GM21786 (cell line): ENCODE measurements at regions not wholly inside any gene's neighbourhood (a gene's known extent, or its start where the extent isn't known, plus 50 kb on each side); places are given as distances from the start of the nearest gene placed in this dataset.

ENCODE experiments used
- ATAC-seq: cut with Tn5 transposase; IDR thresholded peaks from one replicate; pipeline ENCODE4 v1.9.1; 2021; ENCODE audit not compliant: unreplicated experiment

- ATAC-seq = no peak
Measured at GRCh38 chr9:78781681-78782080, 484.8 kb downstream of the PSAT1 start.

DNA sequence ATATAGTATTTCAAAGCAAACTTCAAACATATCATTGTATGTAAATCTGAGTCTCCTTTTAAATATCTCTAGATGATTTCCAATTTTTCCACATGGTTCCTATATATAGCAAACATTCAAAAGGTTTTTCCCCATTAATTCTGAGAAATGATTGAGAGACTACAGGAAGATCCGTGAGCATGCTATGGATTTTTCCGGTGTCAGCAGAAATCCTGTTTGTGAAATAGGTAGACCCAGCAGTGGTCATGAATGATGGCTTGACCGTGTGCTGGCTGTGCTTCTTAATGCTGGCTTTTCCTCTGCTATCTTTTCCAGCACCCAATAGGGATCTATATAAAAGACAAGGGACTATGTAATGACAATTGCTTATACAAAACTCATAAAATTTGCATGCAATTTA lies 485.3 kb downstream of the PSAT1 start:
- ATAC-seq = no peak

- ATAC-seq = no peak
Measured at GRCh38 chr9:78782858-78783257, 485.9 kb downstream of the PSAT1 start.

- no peak for ATAC-seq
Measured at GRCh38 chr9:78783743-78784142, 486.8 kb downstream of the PSAT1 start.

DNA sequence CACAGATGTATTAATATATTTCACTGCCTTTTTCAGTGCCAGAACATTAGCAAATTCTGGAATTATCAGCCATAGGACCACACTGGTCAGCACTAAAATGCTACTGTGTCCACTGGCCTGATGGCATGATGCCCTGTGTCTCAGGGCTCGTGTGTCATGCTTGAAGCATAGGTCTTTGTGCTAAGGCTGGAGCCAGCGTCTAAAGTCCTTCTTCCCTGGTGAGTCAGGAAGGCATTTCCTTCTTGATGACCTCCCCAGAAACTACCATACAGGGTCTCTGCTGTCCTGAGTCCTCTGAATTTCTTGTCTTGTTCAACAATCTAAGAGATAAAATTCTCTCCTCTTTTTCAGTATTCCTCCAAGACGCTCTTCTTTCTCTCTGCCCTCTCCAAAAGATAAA lies 489.9 kb downstream of the PSAT1 start:
- no peak for ATAC-seq

GRCh38 chr9:78788101-78788500 lies 491.2 kb downstream of the PSAT1 start:
- no peak for ATAC-seq

GRCh38 chr9:78791779-78792178 lies 494.9 kb downstream of the PSAT1 start:
- ATAC-seq = no peak

- ATAC-seq = no peak
Measured at GRCh38 chr9:78792745-78793144, 495.8 kb downstream of the PSAT1 start.

DNA sequence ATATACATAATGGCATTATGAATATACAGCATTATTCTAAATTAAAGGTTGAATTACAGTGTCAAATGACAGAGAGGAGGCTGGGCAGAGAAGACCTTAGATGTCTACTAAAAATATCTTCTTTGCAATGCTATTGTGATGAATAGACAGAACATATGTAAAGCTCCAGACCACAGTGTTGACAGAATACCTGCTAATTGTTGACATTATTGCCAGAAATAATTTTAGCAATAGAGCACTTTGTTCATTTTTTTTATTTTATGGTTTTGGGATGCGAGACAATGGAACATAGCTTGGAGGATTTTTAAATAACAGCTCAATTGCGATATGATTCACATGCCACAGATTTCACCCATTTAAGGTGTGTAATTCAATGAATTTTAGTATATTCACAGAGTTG lies 508.8 kb downstream of the PSAT1 start:
- ATAC-seq = no peak

DNA sequence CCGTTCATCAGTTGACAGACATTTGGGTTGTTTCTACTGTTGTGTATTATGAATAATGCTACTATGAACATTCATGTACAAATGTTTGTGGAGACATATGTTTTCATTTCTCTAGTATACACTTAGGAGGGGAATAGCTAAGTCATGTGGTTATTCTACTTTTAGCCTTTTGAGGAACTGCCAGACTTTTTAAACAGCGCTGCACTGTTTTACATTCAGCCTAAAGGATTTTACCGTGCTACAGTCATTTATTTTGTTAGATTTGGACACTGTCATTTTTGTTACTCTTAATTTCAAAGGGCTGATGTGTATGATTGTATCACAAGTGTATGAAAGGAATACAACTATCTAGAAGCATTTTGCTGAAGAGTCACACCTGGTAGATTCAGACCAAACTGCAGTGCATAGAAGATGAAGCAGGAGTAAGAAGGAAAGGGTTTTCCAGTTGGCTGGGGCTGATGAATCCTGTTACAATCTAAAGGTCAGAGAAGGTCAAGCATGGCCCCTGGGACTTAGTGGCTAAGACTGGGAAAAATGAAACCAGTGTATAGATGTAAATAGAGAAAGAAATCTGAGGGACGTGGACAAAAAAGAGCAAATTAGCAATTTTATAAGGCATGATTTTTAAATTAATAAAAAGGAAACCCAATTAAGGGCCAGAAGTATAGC lies 509.7 kb downstream of the PSAT1 start:
- no peak for ATAC-seq

DNA sequence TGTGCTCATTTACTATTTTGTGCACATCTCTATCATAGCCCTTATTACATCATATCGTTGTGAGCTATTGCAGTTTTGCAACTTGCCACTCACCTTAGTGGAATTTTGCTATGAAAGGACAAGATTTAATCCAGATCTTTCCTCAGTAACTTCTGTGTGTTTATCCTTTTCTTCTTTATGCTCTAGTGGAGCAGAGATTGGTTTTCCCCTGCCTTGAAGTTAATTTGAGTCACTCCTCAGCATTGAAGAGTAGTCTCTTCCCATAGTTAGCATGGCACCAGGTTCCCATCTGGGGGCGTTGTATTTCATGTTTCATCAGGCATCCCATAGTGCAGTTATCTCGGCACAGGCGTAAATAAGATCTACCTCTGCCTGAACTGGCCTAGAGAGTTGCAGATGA lies 510.4 kb downstream of the PSAT1 start:
- no peak for ATAC-seq

- no peak for ATAC-seq
Measured at GRCh38 chr9:78808048-78808447, 511.1 kb downstream of the PSAT1 start.

GRCh38 chr9:78811622-78812276 lies 514.8 kb downstream of the PSAT1 start:
- no peak for ATAC-seq

DNA sequence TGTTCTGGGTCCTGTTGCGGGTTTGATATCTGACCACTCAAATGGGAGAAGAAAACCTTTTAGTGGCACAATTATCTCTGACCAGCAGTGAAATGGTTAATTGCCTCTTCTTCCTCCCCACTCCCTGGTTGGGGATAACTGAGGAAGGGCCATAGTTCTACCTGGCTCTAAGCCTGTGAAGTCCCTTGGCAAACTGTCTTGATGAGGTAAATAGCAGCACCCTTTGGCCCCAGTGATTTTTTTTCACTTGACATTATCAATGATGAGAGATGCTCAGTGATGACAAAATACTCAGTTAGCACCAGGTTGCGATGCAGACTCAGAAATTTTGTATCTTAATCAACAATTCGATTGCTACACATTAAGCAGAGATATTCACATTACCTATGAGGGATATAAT lies 515.7 kb downstream of the PSAT1 start:
- ATAC-seq = no peak

DNA sequence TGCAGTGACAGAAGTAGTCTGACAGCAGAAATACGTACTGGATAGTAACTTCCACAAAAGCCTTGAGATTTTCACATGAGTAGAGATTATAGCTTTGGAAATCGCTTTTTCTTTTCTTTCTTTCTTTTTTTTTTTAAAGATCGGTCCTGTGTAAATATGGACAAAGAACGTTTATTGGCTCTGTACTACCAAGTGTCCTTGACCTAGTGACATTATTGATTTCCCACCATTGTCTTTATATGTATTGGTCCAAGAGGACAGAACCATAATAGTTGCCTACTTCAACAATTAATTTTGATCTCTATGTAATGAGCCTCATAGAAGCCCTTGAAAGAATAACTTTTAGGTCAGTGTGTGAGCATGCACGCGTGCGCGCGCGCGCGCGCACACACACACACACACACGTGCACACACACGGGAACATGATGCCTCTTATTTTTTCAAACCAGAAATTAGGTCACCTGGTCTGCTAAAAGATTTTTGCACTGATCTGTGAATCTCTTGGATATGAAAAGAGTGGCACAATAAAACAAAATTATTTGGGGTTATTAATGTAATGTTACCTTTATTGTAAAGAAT lies 516.8 kb downstream of the PSAT1 start:
- ATAC-seq = no peak

GRCh38 chr9:78821126-78821822 lies 524.3 kb downstream of the PSAT1 start:
- ATAC-seq = peak; percentile 76

GRCh38 chr9:78826527-78826926 lies 529.6 kb downstream of the PSAT1 start:
- ATAC-seq = no peak

GRCh38 chr9:78828521-78828920 lies 531.6 kb downstream of the PSAT1 start:
- no peak for ATAC-seq

DNA sequence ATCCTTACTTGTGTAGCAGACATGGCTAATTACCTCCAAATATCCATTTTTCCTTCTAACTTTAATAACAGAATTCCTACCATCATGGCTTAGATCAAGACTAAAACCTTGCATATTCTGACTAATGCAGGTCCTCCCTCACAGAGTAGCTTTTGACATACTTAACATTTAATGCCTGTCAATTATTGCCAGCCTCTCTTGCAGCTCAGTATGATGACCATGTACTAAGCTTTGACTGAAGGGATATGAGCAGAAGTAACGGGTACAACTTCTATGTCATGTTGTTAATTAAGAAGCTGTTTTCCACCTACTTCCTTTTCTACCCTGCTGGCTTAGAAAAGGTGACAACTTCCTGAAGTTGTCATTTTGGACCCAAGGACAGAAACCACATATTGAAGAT lies 533.4 kb downstream of the PSAT1 start:
- ATAC-seq = no peak

- no peak for ATAC-seq
Measured at GRCh38 chr9:78831726-78832125, 534.8 kb downstream of the PSAT1 start.

GRCh38 chr9:78835928-78836450 lies 539.1 kb downstream of the PSAT1 start:
- ATAC-seq = no peak

- ATAC-seq = no peak
Measured at GRCh38 chr9:78839252-78839651, 542.3 kb downstream of the PSAT1 start.
